ENCODE measurements at regions not wholly inside any gene's neighbourhood (a gene's known extent, or its start where the extent isn't known, plus 50 kb on each side); places are given as distances from the start of the nearest gene placed in this dataset.

DNA sequence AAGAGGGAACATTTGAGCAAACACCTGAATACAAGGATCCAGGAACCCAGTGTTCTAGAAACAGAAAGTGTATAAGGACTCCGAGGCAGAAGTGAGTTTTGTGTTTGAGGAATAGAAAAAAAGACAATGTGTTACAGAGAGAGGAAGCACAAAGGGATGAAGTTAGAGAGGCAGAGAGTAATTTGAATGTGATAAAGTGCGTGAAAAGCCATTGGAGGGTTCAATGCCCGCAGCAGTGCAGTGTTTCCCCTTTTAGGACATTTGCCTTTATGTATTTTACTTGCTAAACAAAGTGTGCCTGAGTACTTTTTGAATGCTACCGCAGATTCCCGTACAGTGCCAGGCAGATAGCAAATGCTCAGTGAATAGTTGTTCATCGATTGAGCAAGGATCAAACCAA lies 508.5 kb downstream of the RAB38 start:
- H4K20me1 ChIP-seq (ENCODE audit: low read depth): no peaks in the 10 kb centered on the region
- Mint-ChIP-seq H3K27ac (no peak overlapping the region), H3K27me3 (ENCODE audit: insufficient read depth, low read depth) (peaks cover 3% of the 10 kb centered on the region), H3K9me3 (no peaks in the 10 kb centered on the region), H3K4me3 (no peak overlapping the region), H3K4me1 (peaks cover 8% of the 10 kb centered on the region), H3K36me3 (no peaks in the 10 kb centered on the region)
- no peak overlapping the region for H3K4me2 ChIP-seq
- H3K4me1 ChIP-seq: no peaks in the 10 kb centered on the region
- H3K4me3 ChIP-seq: no peak overlapping the region
- H3K27me3 ChIP-seq: no peaks in the 10 kb centered on the region
- no peaks in the 10 kb centered on the region for H3K79me2 ChIP-seq (ENCODE audit: low read depth)
- H3K9ac ChIP-seq: no peak overlapping the region
- no peaks in the 10 kb centered on the region for H3K9me3 ChIP-seq (ENCODE audit: low read depth)
- DNase-seq (ENCODE audit: low spot score): no peak
- no peaks in the 10 kb centered on the region for H3K36me3 ChIP-seq
- H3K27ac ChIP-seq: no peak overlapping the region
- peak overlapping the region; percentile 81 for H2AFZ ChIP-seq (replicated peaks)
- TF ChIP-seq CTCF (IDR thresholded peaks at IDR 0.05): no peak
- no peak for TF ChIP-seq EZH2 (IDR thresholded peaks at IDR 0.05)
- no peak for TF ChIP-seq EZH2phosphoT487 (IDR thresholded peaks at IDR 0.05)
- H3F3A ChIP-seq (ENCODE audit: low read depth): no peaks in the 10 kb centered on the region

- Mint-ChIP-seq H3K36me3 (no peaks in the 10 kb centered on the region), H3K27me3 (ENCODE audit: insufficient read depth, low read depth) (peaks cover 3% of the 10 kb centered on the region), H3K4me3 (no peak overlapping the region), H3K9me3 (no peaks in the 10 kb centered on the region), H3K27ac (no peak overlapping the region), H3K4me1 (peaks cover 11% of the 10 kb centered on the region)
- no peaks in the 10 kb centered on the region for H3K4me1 ChIP-seq
- H3K9ac ChIP-seq: no peak overlapping the region
- H3K27me3 ChIP-seq: no peaks in the 10 kb centered on the region
- H2AFZ ChIP-seq (replicated peaks): no peak overlapping the region
- no peaks in the 10 kb centered on the region for H3F3A ChIP-seq (ENCODE audit: low read depth)
- TF ChIP-seq EZH2phosphoT487 (IDR thresholded peaks at IDR 0.05) (no peak), EZH2 (IDR thresholded peaks at IDR 0.05) (no peak), CTCF (IDR thresholded peaks at IDR 0.05) (no peak)
- DNase-seq (ENCODE audit: low spot score): no peak
- no peaks in the 10 kb centered on the region for H3K79me2 ChIP-seq (ENCODE audit: low read depth)
- H3K4me3 ChIP-seq: no peak overlapping the region
- no peaks in the 10 kb centered on the region for H3K9me3 ChIP-seq (ENCODE audit: low read depth)
- no peaks in the 10 kb centered on the region for H4K20me1 ChIP-seq (ENCODE audit: low read depth)
- H3K27ac ChIP-seq: no peak overlapping the region
- no peak overlapping the region for H3K4me2 ChIP-seq
- no peaks in the 10 kb centered on the region for H3K36me3 ChIP-seq
Measured at GRCh38 chr11:87662287-87662686, 513.0 kb downstream of the RAB38 start.

GRCh38 chr11:87660926-87661660 lies 514.1 kb downstream of the RAB38 start:
- H3K4me3 Mint-ChIP-seq: no peak overlapping the region
- Histone ChIP-seq H4K20me1 (ENCODE audit: low read depth) (no peaks in the 10 kb centered on the region), H3K9me3 (ENCODE audit: low read depth) (no peaks in the 10 kb centered on the region), H3K79me2 (ENCODE audit: low read depth) (no peaks in the 10 kb centered on the region), H3K27ac (no peak overlapping the region), H3K36me3 (no peaks in the 10 kb centered on the region), H3K27me3 (no peaks in the 10 kb centered on the region), H3K4me2 (no peak overlapping the region), H3K4me3 (no peak overlapping the region), H3F3A (ENCODE audit: low read depth) (no peaks in the 10 kb centered on the region), H2AFZ (replicated peaks) (no peak overlapping the region), H3K9ac (no peak overlapping the region), H3K4me1 (no peaks in the 10 kb centered on the region)
- DNase-seq (ENCODE audit: low spot score): no peak
- H3K9me3 Mint-ChIP-seq: no peaks in the 10 kb centered on the region
- peaks cover 10% of the 10 kb centered on the region for H3K4me1 Mint-ChIP-seq
- no peak overlapping the region for H3K27ac Mint-ChIP-seq
- peaks cover 3% of the 10 kb centered on the region for H3K27me3 Mint-ChIP-seq (ENCODE audit: insufficient read depth, low read depth)
- TF ChIP-seq CTCF (IDR thresholded peaks at IDR 0.05) (no peak), EZH2 (IDR thresholded peaks at IDR 0.05) (no peak), EZH2phosphoT487 (IDR thresholded peaks at IDR 0.05) (no peak)
- H3K36me3 Mint-ChIP-seq: no peaks in the 10 kb centered on the region
